ENCODE measurements at regions not wholly inside any gene's neighbourhood (a gene's known extent, or its start where the extent isn't known, plus 50 kb on each side); places are given as distances from the start of the nearest gene placed in this dataset.

DNA sequence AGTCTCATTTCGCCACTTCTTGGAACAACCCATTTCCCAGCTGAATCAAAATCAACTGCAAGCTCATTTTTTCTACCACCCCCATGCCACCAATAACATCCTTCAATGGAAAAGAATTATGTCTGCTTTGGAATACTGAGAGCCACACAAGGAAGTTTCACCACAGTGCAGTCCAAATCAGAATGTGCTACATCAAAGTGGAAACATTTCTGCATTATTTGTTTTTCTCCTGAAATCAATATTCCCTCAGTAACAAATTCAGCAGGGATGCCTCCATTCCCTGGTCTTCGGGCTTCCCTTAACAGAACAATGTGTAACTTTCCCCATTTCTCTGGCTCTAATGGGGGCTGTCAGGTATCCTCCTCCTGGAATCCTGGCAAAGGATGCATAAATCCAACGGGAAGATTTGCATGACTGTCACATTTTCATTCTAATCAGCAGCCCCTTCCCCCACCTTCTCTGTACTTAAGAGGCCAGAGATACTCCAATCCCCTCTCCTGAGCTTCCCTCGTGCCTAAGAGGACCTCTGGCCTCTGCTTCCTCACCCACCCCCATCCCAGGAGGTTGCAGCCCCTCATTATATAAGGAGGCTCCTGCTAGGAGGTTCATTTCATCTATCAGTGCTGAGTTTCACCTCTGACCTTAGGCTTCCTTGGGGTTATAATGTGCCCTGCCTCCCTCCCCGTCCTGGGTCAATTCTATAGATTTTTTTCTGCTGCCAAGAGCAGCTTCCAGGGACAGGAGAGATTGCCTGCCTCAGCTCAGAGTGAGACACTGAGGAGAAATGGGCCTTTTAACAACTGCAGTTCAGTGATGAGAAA is 201.1 kb downstream of the OMA1 start:
- TF ChIP-seq EZH2 (IDR thresholded peaks at IDR 0.05; ENCODE audit: insufficient read depth, poor library complexity, severe bottlenecking): no peak
- no peak for TF ChIP-seq EZH2phosphoT487 (IDR thresholded peaks at IDR 0.05; ENCODE audit: insufficient read depth, low read depth)
